ENCODE measurements at regions not wholly inside any gene's neighbourhood (a gene's known extent, or its start where the extent isn't known, plus 50 kb on each side); places are given as distances from the start of the nearest gene placed in this dataset.

GRCh38 chr5:72045692-72046091, 61.6 kb upstream of the MAP1B start:
- TF ChIP-seq CTCF (IDR thresholded peaks at IDR 0.05; ENCODE audit: low read length) (no peak), EZH2 (IDR thresholded peaks at IDR 0.05; ENCODE audit: borderline replicate concordance, low read length) (no peak)

Measured in OCI-LY1 (cell line).